HG03558 (cell line): ENCODE measurements at regions not wholly inside any gene's neighbourhood (a gene's known extent, or its start where the extent isn't known, plus 50 kb on each side); places are given as distances from the start of the nearest gene placed in this dataset.

ENCODE experiments used
- ATAC-seq: cut with Tn5 transposase; IDR thresholded peaks from one replicate; pipeline ENCODE4 v1.9.1; 2021; ENCODE audit warnings: moderate number of reproducible peaks; ENCODE audit not compliant: unreplicated experiment; ENCODE audit errors: extremely low read depth

GRCh38 chr4:126956184-126956897 lies 676.4 kb upstream of the INTU start:
- no peak for ATAC-seq

- no peak for ATAC-seq
Observed at GRCh38 chr4:126957556-126957955, 675.2 kb upstream of the INTU start.

GRCh38 chr4:126957987-126958386 lies 674.8 kb upstream of the INTU start:
- ATAC-seq: no peak

GRCh38 chr4:126958482-126958881 lies 674.3 kb upstream of the INTU start:
- no peak for ATAC-seq

GRCh38 chr4:126959056-126959745 lies 673.6 kb upstream of the INTU start:
- ATAC-seq: no peak

GRCh38 chr4:126960760-126961159 lies 672.0 kb upstream of the INTU start:
- no peak for ATAC-seq

GRCh38 chr4:126961661-126962060 lies 671.1 kb upstream of the INTU start:
- no peak for ATAC-seq

GRCh38 chr4:126965877-126966276 lies 666.9 kb upstream of the INTU start:
- no peak for ATAC-seq

- no peak for ATAC-seq
Observed at GRCh38 chr4:126969360-126970235, 663.2 kb upstream of the INTU start.

- ATAC-seq: no peak
Observed at GRCh38 chr4:126973201-126973600, 659.6 kb upstream of the INTU start.

- ATAC-seq: no peak
Observed at GRCh38 chr4:126976850-126977632, 655.7 kb upstream of the INTU start.

GRCh38 chr4:126986005-126986404 lies 646.8 kb upstream of the INTU start:
- no peak for ATAC-seq

GRCh38 chr4:126986828-126987227 lies 645.9 kb upstream of the INTU start:
- no peak for ATAC-seq

GRCh38 chr4:126991965-126992364 lies 640.8 kb upstream of the INTU start:
- no peak for ATAC-seq

- no peak for ATAC-seq
Observed at GRCh38 chr4:126992910-126993309, 639.8 kb upstream of the INTU start.

GRCh38 chr4:126993351-126993750 lies 639.4 kb upstream of the INTU start:
- no peak for ATAC-seq

- ATAC-seq: no peak
Observed at GRCh38 chr4:126995235-126995634, 637.5 kb upstream of the INTU start.

GRCh38 chr4:127000110-127000509 lies 632.6 kb upstream of the INTU start:
- no peak for ATAC-seq

GRCh38 chr4:127000846-127001245 lies 631.9 kb upstream of the INTU start:
- ATAC-seq: no peak

- no peak for ATAC-seq
Observed at GRCh38 chr4:127001933-127002332, 630.8 kb upstream of the INTU start.
